HG03066 (cell line): ENCODE measurements at regions not wholly inside any gene's neighbourhood (a gene's known extent, or its start where the extent isn't known, plus 50 kb on each side); places are given as distances from the start of the nearest gene placed in this dataset.

ENCODE experiments used
- ATAC-seq: cut with Tn5 transposase; IDR thresholded peaks from one replicate; pipeline ENCODE4 v1.9.1; 2021; ENCODE audit warnings: low read depth; ENCODE audit not compliant: unreplicated experiment

GRCh38 chr7:155972651-155973390 is 160.6 kb upstream of the SHH start:
- ATAC-seq = no peak

- no peak for ATAC-seq
Observed at GRCh38 chr7:155972247-155972646, 160.0 kb upstream of the SHH start.

GRCh38 chr7:155971180-155971770 is 159.0 kb upstream of the SHH start:
- ATAC-seq = no peak

- ATAC-seq = no peak
Observed at GRCh38 chr7:155969192-155969929, 157.1 kb upstream of the SHH start.

- no peak for ATAC-seq
Observed at GRCh38 chr7:155965010-155965409, 152.7 kb upstream of the SHH start.

- ATAC-seq = no peak
Observed at GRCh38 chr7:155964543-155964942, 152.3 kb upstream of the SHH start.

- no peak for ATAC-seq
Observed at GRCh38 chr7:155963771-155964195, 151.5 kb upstream of the SHH start.

- no peak for ATAC-seq
Observed at GRCh38 chr7:155963356-155963755, 151.1 kb upstream of the SHH start.

- no peak for ATAC-seq
Observed at GRCh38 chr7:155962968-155963300, 150.7 kb upstream of the SHH start.

- no peak for ATAC-seq
Observed at GRCh38 chr7:155962191-155962967, 150.1 kb upstream of the SHH start.

- no peak for ATAC-seq
Observed at GRCh38 chr7:155961241-155962190, 149.3 kb upstream of the SHH start.

- ATAC-seq = no peak
Observed at GRCh38 chr7:155959894-155960293, 147.6 kb upstream of the SHH start.

GRCh38 chr7:155956977-155957376 is 144.7 kb upstream of the SHH start:
- ATAC-seq = no peak

- ATAC-seq = no peak
Observed at GRCh38 chr7:155955367-155955635, 143.0 kb upstream of the SHH start.

- ATAC-seq = no peak
Observed at GRCh38 chr7:155954550-155955366, 142.5 kb upstream of the SHH start.

- no peak for ATAC-seq
Observed at GRCh38 chr7:155953781-155954549, 141.7 kb upstream of the SHH start.

- ATAC-seq = no peak
Observed at GRCh38 chr7:155953501-155953778, 141.2 kb upstream of the SHH start.

- no peak for ATAC-seq
Observed at GRCh38 chr7:155951554-155952158, 139.4 kb upstream of the SHH start.
